ENCODE measurements at regions not wholly inside any gene's neighbourhood (a gene's known extent, or its start where the extent isn't known, plus 50 kb on each side); places are given as distances from the start of the nearest gene placed in this dataset.

- intact Hi-C loops (cut with DNase I) = no loop called here
- DNase-seq (ENCODE audit: extremely low spot score) = no peak
- H3K36me3 ChIP-seq = no peaks in the 10 kb centered on the region
- H3K27ac ChIP-seq (replicated peaks in 1 of 4) = no peak overlapping the region
- no peaks in the 10 kb centered on the region for H3K27me3 ChIP-seq
- WGBS = 82% methylated on average over 4 of the region's 4 CpGs
- no peaks in the 10 kb centered on the region for H3K9me3 ChIP-seq
- TF ChIP-seq EP300 (IDR thresholded peaks at IDR 0.05) = no peak
- no peak for TF ChIP-seq CTCF (IDR thresholded peaks at IDR 0.05)
- peaks cover 0 to 2% (median under 1%) of the 10 kb centered on the region in 4 donors for H3K4me1 ChIP-seq
- no peak overlapping the region for H3K4me3 ChIP-seq
These were observed 79.2 kb upstream of the FNDC3B start for GRCh38 chr3:171960159-171960558.

- Histone ChIP-seq H3K9me3 (no peaks in the 10 kb centered on the region), H3K4me3 (no peak overlapping the region), H3K27me3 (no peaks in the 10 kb centered on the region), H3K36me3 (no peaks in the 10 kb centered on the region), H3K4me1 (peaks cover 3 to 7% (median 6%) of the 10 kb centered on the region in 4 donors), H3K27ac (replicated peaks in 1 of 4) (no peak overlapping the region)
- no peak for DNase-seq (ENCODE audit: extremely low spot score)
- WGBS = 91% methylated on average over 7 of the region's 7 CpGs
- intact Hi-C loops (cut with DNase I) = no loop called here
- no peak for TF ChIP-seq POLR2AphosphoS5 (IDR thresholded peaks at IDR 0.05)
These were observed 77.1 kb upstream of the FNDC3B start for GRCh38 chr3:171962137-171962720.

GRCh38 chr3:171963546-171963945 is 75.8 kb upstream of the FNDC3B start:
- WGBS = 96% methylated on average over 3 of the region's 3 CpGs
- Histone ChIP-seq H3K27me3 (no peaks in the 10 kb centered on the region), H3K27ac (replicated peaks in 1 of 4) (no peak overlapping the region), H3K4me3 (no peak overlapping the region), H3K4me1 (peaks cover 9 to 14% (median 11%) of the 10 kb centered on the region in 4 donors), H3K36me3 (no peaks in the 10 kb centered on the region), H3K9me3 (no peaks in the 10 kb centered on the region)
- intact Hi-C loops (cut with DNase I) = no loop called here
- TF ChIP-seq EP300 (IDR thresholded peaks at IDR 0.05) (no peak), POLR2AphosphoS5 (IDR thresholded peaks at IDR 0.05) (no peak), POLR2A (IDR thresholded peaks at IDR 0.05; ENCODE audit: low read depth) (no peak), CTCF (IDR thresholded peaks at IDR 0.05) (no peak)
- no peak for DNase-seq (ENCODE audit: extremely low spot score)

- 89% methylated on average over 6 of the region's 6 CpGs for WGBS
- H3K27me3 ChIP-seq = no peaks in the 10 kb centered on the region
- TF ChIP-seq CTCF (IDR thresholded peaks at IDR 0.05) = no peak
- TF ChIP-seq EP300 (IDR thresholded peaks at IDR 0.05) = no peak
- no peak for TF ChIP-seq POLR2AphosphoS5 (IDR thresholded peaks at IDR 0.05)
- TF ChIP-seq POLR2A (IDR thresholded peaks at IDR 0.05; ENCODE audit: low read depth) = no peak
- peaks cover 9 to 14% (median 11%) of the 10 kb centered on the region in 4 donors for H3K4me1 ChIP-seq
- H3K4me3 ChIP-seq = no peak overlapping the region
- H3K27ac ChIP-seq (replicated peaks in 1 of 4) = no peak overlapping the region
- DNase-seq (ENCODE audit: extremely low spot score) = no peak
- H3K36me3 ChIP-seq = no peaks in the 10 kb centered on the region
- intact Hi-C loops (cut with DNase I) = no loop called here
- H3K9me3 ChIP-seq = no peaks in the 10 kb centered on the region
These were observed 74.2 kb upstream of the FNDC3B start for GRCh38 chr3:171965067-171965712.

- H3K4me3 ChIP-seq = no peak overlapping the region
- no peaks in the 10 kb centered on the region for H3K36me3 ChIP-seq
- H3K9me3 ChIP-seq = no peaks in the 10 kb centered on the region
- H3K27ac ChIP-seq (replicated peaks in 1 of 4) = no peak overlapping the region
- 59% methylated on average over 3 of the region's 3 CpGs for WGBS
- TF ChIP-seq POLR2AphosphoS5 (IDR thresholded peaks at IDR 0.05) (no peak), EP300 (IDR thresholded peaks at IDR 0.05) (no peak)
- intact Hi-C loops (cut with DNase I) = no loop called here
- H3K4me1 ChIP-seq = peaks cover 9 to 14% (median 13%) of the 10 kb centered on the region in 4 donors
- H3K27me3 ChIP-seq = no peaks in the 10 kb centered on the region
- no peak for DNase-seq (ENCODE audit: extremely low spot score)
These were observed 72.7 kb upstream of the FNDC3B start for GRCh38 chr3:171966533-171967136.

Measured in esophagus muscularis mucosa (tissue), 4 donors.